Glutamatergic neuron (in vitro differentiated cells): ENCODE measurements at regions not wholly inside any gene's neighbourhood (a gene's known extent, or its start where the extent isn't known, plus 50 kb on each side); places are given as distances from the start of the nearest gene placed in this dataset.

Experiments used
- DNase-seq: peaks from one replicate; pipeline ENCODE4 v3.0.0; 2022
- H3K27ac Mint-ChIP-seq: one replicate; pipeline ENCODE4 v1.8.0; 2020; ENCODE audit warnings: mild to moderate bottlenecking, mixed read lengths, inconsistent platforms; ENCODE audit not compliant: unreplicated experiment
- H3K27me3 Mint-ChIP-seq: one replicate; pipeline ENCODE4 v1.8.0; 2020; ENCODE audit warnings: mild to moderate bottlenecking, moderate library complexity, mixed read lengths, inconsistent platforms; ENCODE audit not compliant: unreplicated experiment
- H3K36me3 Mint-ChIP-seq: one replicate; pipeline ENCODE4 v1.8.0; 2020; ENCODE audit warnings: mild to moderate bottlenecking, mixed read lengths, inconsistent platforms; ENCODE audit not compliant: unreplicated experiment
- H3K4me1 Mint-ChIP-seq: one replicate; pipeline ENCODE4 v1.8.0; 2020; ENCODE audit warnings: mild to moderate bottlenecking, low read depth, mixed read lengths, inconsistent platforms; ENCODE audit not compliant: unreplicated experiment
- H3K4me3 Mint-ChIP-seq: one replicate; pipeline ENCODE4 v1.8.0; 2020; ENCODE audit warnings: mild to moderate bottlenecking, mixed read lengths, inconsistent platforms; ENCODE audit not compliant: unreplicated experiment
- H3K9me3 Mint-ChIP-seq: one replicate; pipeline ENCODE4 v1.8.0; 2020; ENCODE audit warnings: mild to moderate bottlenecking, moderate library complexity, mixed read lengths, inconsistent platforms; ENCODE audit not compliant: unreplicated experiment
- CTCF ChIP-seq: fragments of 200-600 bp; sonication (generic); IDR thresholded peaks from one replicate; pipeline ENCODE4 v1.5.0; 2021; ENCODE audit not compliant: partially characterized antibody, unreplicated experiment

GRCh38 chr13:109448629-109449028, 337.8 kb downstream of the IRS2 start:
- no peak for TF ChIP-seq CTCF
- H3K27ac Mint-ChIP-seq: no peak overlapping the region
- H3K4me3 Mint-ChIP-seq: no peak overlapping the region
- no peaks in the 10 kb centered on the region for H3K4me1 Mint-ChIP-seq
- peaks cover 3% of the 10 kb centered on the region for H3K27me3 Mint-ChIP-seq
- H3K36me3 Mint-ChIP-seq: peaks cover 13% of the 10 kb centered on the region
- DNase-seq: no peak
- peaks cover 1% of the 10 kb centered on the region for H3K9me3 Mint-ChIP-seq

GRCh38 chr13:109447667-109448066, 338.7 kb downstream of the IRS2 start:
- Mint-ChIP-seq H3K9me3 (no peaks in the 10 kb centered on the region), H3K27ac (no peak overlapping the region), H3K4me1 (no peaks in the 10 kb centered on the region), H3K36me3 (peaks cover 19% of the 10 kb centered on the region), H3K27me3 (peaks cover 3% of the 10 kb centered on the region), H3K4me3 (no peak overlapping the region)
- no peak for TF ChIP-seq CTCF
- no peak for DNase-seq

- Mint-ChIP-seq H3K27me3 (no peaks in the 10 kb centered on the region), H3K27ac (no peak overlapping the region), H3K9me3 (peaks cover 1% of the 10 kb centered on the region), H3K4me1 (peaks cover 4% of the 10 kb centered on the region), H3K4me3 (no peak overlapping the region), H3K36me3 (peaks cover 25% of the 10 kb centered on the region)
- TF ChIP-seq CTCF: no peak
- DNase-seq: no peak
Observed at GRCh38 chr13:109440320-109440719, 346.1 kb downstream of the IRS2 start.

- peaks cover 25% of the 10 kb centered on the region for H3K36me3 Mint-ChIP-seq
- no peaks in the 10 kb centered on the region for H3K27me3 Mint-ChIP-seq
- H3K9me3 Mint-ChIP-seq: peaks cover 1% of the 10 kb centered on the region
- no peak for TF ChIP-seq CTCF
- no peak overlapping the region for H3K27ac Mint-ChIP-seq
- no peak overlapping the region for H3K4me3 Mint-ChIP-seq
- peaks cover 4% of the 10 kb centered on the region for H3K4me1 Mint-ChIP-seq
- DNase-seq: no peak
Observed at GRCh38 chr13:109439813-109440212, 346.6 kb downstream of the IRS2 start.

GRCh38 chr13:109436841-109437240, 349.5 kb downstream of the IRS2 start:
- Mint-ChIP-seq H3K27me3 (no peaks in the 10 kb centered on the region), H3K27ac (no peak overlapping the region), H3K36me3 (peaks cover 22% of the 10 kb centered on the region), H3K4me3 (no peak overlapping the region), H3K4me1 (peaks cover 4% of the 10 kb centered on the region), H3K9me3 (peaks cover 5% of the 10 kb centered on the region)
- DNase-seq: no peak
- TF ChIP-seq CTCF: no peak
